DOHH2 (cell line): ENCODE measurements at regions not wholly inside any gene's neighbourhood (a gene's known extent, or its start where the extent isn't known, plus 50 kb on each side); places are given as distances from the start of the nearest gene placed in this dataset.

Experiments
- H3F3A ChIP-seq: fragments of 200-600 bp; sonication (generic), shearing (Covaris generic); 2 replicates; pipeline ENCODE4 v1.6.0; 2016; ENCODE audit warnings: antibody characterized with exemption, mild to moderate bottlenecking; ENCODE audit not compliant: control insufficient read depth, insufficient read depth
- H3K27ac ChIP-seq: fragments of 200-600 bp; sonication (generic); 2 replicates; pipeline ENCODE4 v1.5.1; 2014; ENCODE audit warnings: low read depth, mild to moderate bottlenecking, low read length, moderate library complexity
- H3K27me3 ChIP-seq: fragments of 200-600 bp; sonication (generic); 2 replicates; pipeline ENCODE4 v1.6.1; 2014; ENCODE audit warnings: mild to moderate bottlenecking, low read length, mixed read lengths; ENCODE audit not compliant: control insufficient read depth
- H3K36me3 ChIP-seq: fragments of 200-600 bp; sonication (generic); 2 replicates; pipeline ENCODE4 v1.6.1; 2014; ENCODE audit warnings: mild to moderate bottlenecking, low read length, moderate library complexity, mixed read lengths; ENCODE audit not compliant: control insufficient read depth
- H3K4me1 ChIP-seq: fragments of 200-600 bp; sonication (generic); 2 replicates; pipeline ENCODE4 v1.6.1; 2014; ENCODE audit warnings: mild to moderate bottlenecking, low read length, mixed read lengths; ENCODE audit not compliant: control insufficient read depth
- H3K4me2 ChIP-seq: fragments of 200-600 bp; sonication (generic); 2 replicates; pipeline ENCODE4 v1.6.0; 2014; ENCODE audit warnings: mild to moderate bottlenecking, low read length, moderate library complexity
- H3K4me3 ChIP-seq: fragments of 200-600 bp; sonication (generic); 2 replicates; pipeline ENCODE4 v1.5.1; 2014; ENCODE audit warnings: mild to moderate bottlenecking, low read length, mixed read lengths
- H3K79me2 ChIP-seq: fragments of 200-600 bp; sonication (generic); 2 replicates; pipeline ENCODE4 v1.6.1; 2014; ENCODE audit warnings: mild to moderate bottlenecking, low read length, mixed read lengths; ENCODE audit not compliant: control insufficient read depth
- H3K9me2 ChIP-seq: fragments of 200-600 bp; sonication (generic); replicated peaks from 2 replicates; pipeline ENCODE4 v1.6.1; 2014; ENCODE audit warnings: mild to moderate bottlenecking, low read length, mixed read lengths; ENCODE audit not compliant: control insufficient read depth
- H3K9me3 ChIP-seq: fragments of 200-600 bp; sonication (generic); 2 replicates; pipeline ENCODE4 v1.6.1; 2014; ENCODE audit warnings: antibody characterized with exemption, low read length, mixed read lengths; ENCODE audit not compliant: control insufficient read depth, insufficient read depth
- H4K20me1 ChIP-seq: fragments of 200-600 bp; sonication (generic); 2 replicates; pipeline ENCODE4 v1.6.0; 2014; ENCODE audit warnings: low read depth, mild to moderate bottlenecking, antibody characterized with exemption, low read length, moderate library complexity; ENCODE audit not compliant: control insufficient read depth, insufficient read depth
- EZH2phosphoT487 ChIP-seq: fragments of 200-600 bp; sonication (generic); IDR thresholded peaks from 2 replicates; pipeline ENCODE4 v1.6.1; 2017; ENCODE audit warnings: borderline replicate concordance, mild to moderate bottlenecking, antibody characterized with exemption, low read length, moderate library complexity, mixed read lengths
- TF ChIP-seq, protein P1 (sequence below): fragments of 200-600 bp; sonication (generic); IDR thresholded peaks from one replicate; pipeline ENCODE4 v1.5.1; 2014; ENCODE audit warnings: antibody characterized with exemption, mild to moderate bottlenecking, low read depth, low read length; ENCODE audit not compliant: poor library complexity, severe bottlenecking

DNA sequence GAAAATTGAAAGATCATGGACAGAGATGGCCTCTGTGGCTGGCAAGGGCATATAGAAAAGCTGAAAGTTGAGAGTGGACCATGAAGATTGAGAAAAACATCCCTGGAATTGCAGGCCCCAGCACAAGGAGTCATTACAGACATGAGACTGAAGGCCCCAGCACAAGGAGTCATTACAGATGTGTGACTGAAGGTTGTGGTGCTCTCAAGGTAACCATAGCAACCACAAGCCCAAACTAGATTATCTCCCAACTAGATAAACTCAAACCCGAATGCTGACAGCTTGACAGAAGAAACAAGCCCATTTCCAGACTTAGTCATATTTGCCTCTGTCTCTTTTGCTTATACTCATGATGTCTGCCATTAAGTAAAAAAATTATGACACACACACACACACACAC lies 1252.1 kb upstream of the ADGRL4 start:
- Histone ChIP-seq H3K4me1 (no peaks in the 10 kb centered on the region), H3K9me3 (no peaks in the 10 kb centered on the region; the same call in 1 of the 2 replicates), H3F3A (no peaks in the 10 kb centered on the region), H3K9me2 (no peaks in the 10 kb centered on the region), H4K20me1 (no peaks in the 10 kb centered on the region), H3K36me3 (no peaks in the 10 kb centered on the region), H3K27me3 (no peaks in the 10 kb centered on the region), H3K4me2 (no peak overlapping the region), H3K4me3 (no peak overlapping the region), H3K27ac (no peak overlapping the region), H3K79me2 (no peaks in the 10 kb centered on the region)
- no peak for TF ChIP-seq EZH2phosphoT487
- TF ChIP-seq, protein P1, sequence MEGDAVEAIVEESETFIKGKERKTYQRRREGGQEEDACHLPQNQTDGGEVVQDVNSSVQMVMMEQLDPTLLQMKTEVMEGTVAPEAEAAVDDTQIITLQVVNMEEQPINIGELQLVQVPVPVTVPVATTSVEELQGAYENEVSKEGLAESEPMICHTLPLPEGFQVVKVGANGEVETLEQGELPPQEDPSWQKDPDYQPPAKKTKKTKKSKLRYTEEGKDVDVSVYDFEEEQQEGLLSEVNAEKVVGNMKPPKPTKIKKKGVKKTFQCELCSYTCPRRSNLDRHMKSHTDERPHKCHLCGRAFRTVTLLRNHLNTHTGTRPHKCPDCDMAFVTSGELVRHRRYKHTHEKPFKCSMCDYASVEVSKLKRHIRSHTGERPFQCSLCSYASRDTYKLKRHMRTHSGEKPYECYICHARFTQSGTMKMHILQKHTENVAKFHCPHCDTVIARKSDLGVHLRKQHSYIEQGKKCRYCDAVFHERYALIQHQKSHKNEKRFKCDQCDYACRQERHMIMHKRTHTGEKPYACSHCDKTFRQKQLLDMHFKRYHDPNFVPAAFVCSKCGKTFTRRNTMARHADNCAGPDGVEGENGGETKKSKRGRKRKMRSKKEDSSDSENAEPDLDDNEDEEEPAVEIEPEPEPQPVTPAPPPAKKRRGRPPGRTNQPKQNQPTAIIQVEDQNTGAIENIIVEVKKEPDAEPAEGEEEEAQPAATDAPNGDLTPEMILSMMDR, result no peak

DNA sequence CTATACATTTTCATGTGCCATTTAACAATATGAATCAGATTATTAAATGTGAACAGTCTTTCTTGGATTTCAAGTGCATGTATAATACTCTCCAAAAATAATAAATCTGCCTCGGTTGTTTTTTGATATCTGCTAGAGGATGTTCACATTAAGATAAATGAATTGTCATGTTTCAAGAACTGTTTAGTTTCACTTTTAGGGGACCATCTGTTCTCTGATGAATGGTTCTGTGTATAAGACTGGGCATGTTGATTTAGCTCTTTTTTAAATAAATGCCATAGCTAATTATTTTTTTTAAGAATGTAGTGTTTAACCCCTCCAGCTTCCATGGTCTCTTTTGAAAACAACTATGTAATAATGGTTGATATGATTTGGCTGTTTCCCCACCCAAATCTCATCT lies 1245.1 kb upstream of the ADGRL4 start:
- H3K9me3 ChIP-seq, result no peaks in the 10 kb centered on the region
- no peak overlapping the region for H3K4me3 ChIP-seq
- TF ChIP-seq, protein P1, result no peak
- no peak for TF ChIP-seq EZH2phosphoT487
- no peaks in the 10 kb centered on the region for H3K9me2 ChIP-seq
- H3K27ac ChIP-seq, result no peak overlapping the region
- H3F3A ChIP-seq, result no peaks in the 10 kb centered on the region
- H3K36me3 ChIP-seq, result no peaks in the 10 kb centered on the region
- H3K79me2 ChIP-seq, result no peaks in the 10 kb centered on the region
- no peaks in the 10 kb centered on the region for H4K20me1 ChIP-seq
- H3K27me3 ChIP-seq, result no peaks in the 10 kb centered on the region
- H3K4me1 ChIP-seq, result no peaks in the 10 kb centered on the region
- no peak overlapping the region for H3K4me2 ChIP-seq

DNA sequence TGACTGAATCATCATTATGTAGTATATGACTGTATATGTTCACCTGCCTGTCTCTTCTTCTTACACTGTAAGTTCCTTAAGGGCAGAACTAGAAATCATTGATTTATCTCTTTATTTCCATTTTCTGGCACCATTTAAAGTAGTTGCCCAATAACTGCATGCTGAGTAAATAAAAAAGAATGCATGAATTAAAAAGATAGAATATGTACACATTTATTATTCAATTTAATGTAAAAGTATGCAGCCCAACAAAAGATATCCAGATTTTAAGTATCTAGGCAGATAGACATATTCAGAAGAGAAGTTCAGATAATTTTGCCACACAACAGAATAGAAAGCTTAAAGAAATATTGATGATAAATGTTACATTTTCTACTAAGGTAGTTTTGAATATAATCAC lies 1244.6 kb upstream of the ADGRL4 start:
- H4K20me1 ChIP-seq, result no peaks in the 10 kb centered on the region
- no peaks in the 10 kb centered on the region for H3K36me3 ChIP-seq
- H3K4me2 ChIP-seq, result no peak overlapping the region
- no peaks in the 10 kb centered on the region for H3K79me2 ChIP-seq
- H3K27ac ChIP-seq, result no peak overlapping the region
- H3F3A ChIP-seq, result no peaks in the 10 kb centered on the region
- no peaks in the 10 kb centered on the region for H3K4me1 ChIP-seq
- H3K27me3 ChIP-seq, result no peaks in the 10 kb centered on the region
- TF ChIP-seq, protein P1, result no peak
- no peak for TF ChIP-seq EZH2phosphoT487
- H3K9me3 ChIP-seq, result no peaks in the 10 kb centered on the region
- H3K9me2 ChIP-seq, result no peaks in the 10 kb centered on the region
- H3K4me3 ChIP-seq, result no peak overlapping the region
